Ishikawa (cell line): ENCODE measurements at regions not wholly inside any gene's neighbourhood (a gene's known extent, or its start where the extent isn't known, plus 50 kb on each side); places are given as distances from the start of the nearest gene placed in this dataset.

ENCODE experiments used
- EP300 ChIP-seq: IDR thresholded peaks from 2 replicates; pipeline ENCODE4 v1.6.1; 2012; ENCODE audit warnings: borderline replicate concordance
- MAX ChIP-seq: IDR thresholded peaks from 2 replicates; pipeline ENCODE4 v1.6.1; 2012
- RAD21 ChIP-seq: IDR thresholded peaks from 2 replicates; pipeline ENCODE4 v1.6.1; 2012; ENCODE audit warnings: low read depth
- TAF1 ChIP-seq: IDR thresholded peaks from 2 replicates; pipeline ENCODE4 v1.6.1; 2012; ENCODE audit warnings: low read depth, mild to moderate bottlenecking

DNA sequence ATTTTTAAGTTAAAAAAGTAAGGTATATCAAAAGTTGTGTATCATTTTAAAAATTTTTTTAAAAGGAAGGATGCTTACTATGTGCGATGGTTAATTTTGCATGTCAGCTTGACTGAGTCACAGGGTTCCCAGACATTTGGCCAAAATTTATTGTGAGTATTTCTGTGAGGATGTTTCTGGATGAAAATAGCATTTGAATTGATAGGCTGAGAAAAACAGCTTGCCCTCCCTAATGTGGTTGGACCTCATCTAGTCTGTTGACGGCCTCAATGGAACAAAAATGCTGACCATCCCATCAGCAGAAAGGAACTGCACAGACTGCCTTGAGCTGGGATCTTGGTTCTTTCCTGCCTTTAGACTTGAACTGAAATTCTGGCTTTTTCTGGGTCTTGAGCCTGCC, 724.5 kb downstream of the NCAM2 start:
- TF ChIP-seq EP300: no peak
- TF ChIP-seq TAF1: no peak
- TF ChIP-seq MAX: no peak
- no peak for TF ChIP-seq RAD21
